Embryonic facial prominence (tissue), 1 donor: ENCODE measurements at regions not wholly inside any gene's neighbourhood (a gene's known extent, or its start where the extent isn't known, plus 50 kb on each side); places are given as distances from the start of the nearest gene placed in this dataset.
"Not testable (repeated sequence)": the region's sequence is repeated elsewhere in the genome, so short reads cannot be mapped to it uniquely, and the experiment has no call there.

Experiments
- DNase-seq: peaks from one replicate; pipeline ENCODE4 v3.0.0-alpha.2; 2016; ENCODE audit errors: extremely low spot score

GRCh38 chr5:116858705-116859333 is 284.2 kb upstream of the SEMA6A start:
- no peak for DNase-seq

- not testable (repeated sequence) for DNase-seq
Observed at GRCh38 chr5:116858020-116858419, 283.4 kb upstream of the SEMA6A start.

- DNase-seq: no peak
Observed at GRCh38 chr5:116856271-116856670, 281.6 kb upstream of the SEMA6A start.

GRCh38 chr5:116853992-116854391 is 279.4 kb upstream of the SEMA6A start:
- DNase-seq: no peak

- DNase-seq: no peak
Observed at GRCh38 chr5:116848954-116849581, 274.4 kb upstream of the SEMA6A start.

- DNase-seq: no peak
Observed at GRCh38 chr5:116847960-116848359, 273.3 kb upstream of the SEMA6A start.

GRCh38 chr5:116844015-116844414 is 269.4 kb upstream of the SEMA6A start:
- DNase-seq: no peak

GRCh38 chr5:116842514-116842961 is 267.9 kb upstream of the SEMA6A start:
- DNase-seq: no peak

GRCh38 chr5:116841734-116842133 is 267.1 kb upstream of the SEMA6A start:
- DNase-seq: no peak

GRCh38 chr5:116838011-116838536 is 263.5 kb upstream of the SEMA6A start:
- no peak for DNase-seq

GRCh38 chr5:116834796-116835515 is 260.3 kb upstream of the SEMA6A start:
- DNase-seq: no peak

- no peak for DNase-seq
Observed at GRCh38 chr5:116830079-116830478, 255.5 kb upstream of the SEMA6A start.

- no peak for DNase-seq
Observed at GRCh38 chr5:116827078-116827477, 252.5 kb upstream of the SEMA6A start.

- DNase-seq: no peak
Observed at GRCh38 chr5:116825486-116825885, 250.9 kb upstream of the SEMA6A start.

- DNase-seq: no peak
Observed at GRCh38 chr5:116824751-116825438, 250.3 kb upstream of the SEMA6A start.

GRCh38 chr5:116814626-116815385 is 240.2 kb upstream of the SEMA6A start:
- DNase-seq: no peak

GRCh38 chr5:116813906-116814305 is 239.3 kb upstream of the SEMA6A start:
- no peak for DNase-seq

- no peak for DNase-seq
Observed at GRCh38 chr5:116813356-116813755, 238.7 kb upstream of the SEMA6A start.

GRCh38 chr5:116810951-116811350 is 236.3 kb upstream of the SEMA6A start:
- DNase-seq: no peak

GRCh38 chr5:116806836-116807235 is 232.2 kb upstream of the SEMA6A start:
- DNase-seq: no peak

- DNase-seq: no peak
Observed at GRCh38 chr5:116799401-116799800, 224.8 kb upstream of the SEMA6A start.
